HG03135 (cell line): ENCODE measurements at regions not wholly inside any gene's neighbourhood (a gene's known extent, or its start where the extent isn't known, plus 50 kb on each side); places are given as distances from the start of the nearest gene placed in this dataset.
"Not testable (repeated sequence)": the region's sequence is repeated elsewhere in the genome, so short reads cannot be mapped to it uniquely, and the experiment has no call there.

ENCODE experiments used
- ATAC-seq: cut with Tn5 transposase; IDR thresholded peaks from one replicate; pipeline ENCODE4 v1.9.1; 2021; ENCODE audit warnings: mild to moderate bottlenecking, moderate library complexity; ENCODE audit not compliant: unreplicated experiment

DNA sequence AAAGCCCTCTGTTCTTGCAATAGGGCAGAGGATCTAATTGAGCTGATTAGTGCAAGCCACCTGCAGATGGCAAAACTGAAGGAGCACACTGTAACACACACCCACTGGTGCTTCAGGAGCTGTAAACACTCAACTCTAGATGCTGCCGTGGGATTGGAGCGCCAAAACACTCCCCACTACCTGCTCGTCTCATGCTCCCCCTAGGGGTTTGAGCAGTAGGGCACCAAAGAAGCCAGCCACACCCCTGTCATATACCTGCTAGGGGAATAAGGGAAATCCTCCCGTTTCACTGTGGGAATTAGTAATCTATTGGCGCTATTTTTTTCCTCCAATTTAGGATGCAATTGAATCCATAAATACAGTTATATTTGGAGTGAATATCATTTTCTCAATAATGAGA lies 360.2 kb downstream of the GLUD2 start:
- no peak for ATAC-seq

DNA sequence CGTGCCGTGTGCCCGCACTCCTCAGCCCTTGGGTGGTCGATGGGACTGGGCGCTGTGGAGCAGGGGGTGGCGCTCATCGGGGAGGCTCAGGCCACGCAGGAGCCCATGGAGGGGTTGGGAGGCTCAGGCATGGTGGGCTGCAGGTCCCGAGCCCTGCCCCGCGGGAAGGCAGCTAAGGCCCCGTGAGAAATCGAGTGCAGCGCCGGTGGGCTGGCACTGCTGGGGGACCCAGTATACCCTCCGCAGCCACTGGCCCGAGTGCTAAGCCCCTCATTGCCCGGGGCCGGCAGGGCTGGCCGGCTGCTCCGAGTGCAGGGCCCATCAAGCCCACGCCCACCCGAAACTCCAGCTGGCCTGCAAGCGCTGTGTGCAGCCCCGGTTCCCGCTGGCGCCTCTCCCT lies 384.1 kb downstream of the GLUD2 start:
- ATAC-seq, result not testable (repeated sequence)

DNA sequence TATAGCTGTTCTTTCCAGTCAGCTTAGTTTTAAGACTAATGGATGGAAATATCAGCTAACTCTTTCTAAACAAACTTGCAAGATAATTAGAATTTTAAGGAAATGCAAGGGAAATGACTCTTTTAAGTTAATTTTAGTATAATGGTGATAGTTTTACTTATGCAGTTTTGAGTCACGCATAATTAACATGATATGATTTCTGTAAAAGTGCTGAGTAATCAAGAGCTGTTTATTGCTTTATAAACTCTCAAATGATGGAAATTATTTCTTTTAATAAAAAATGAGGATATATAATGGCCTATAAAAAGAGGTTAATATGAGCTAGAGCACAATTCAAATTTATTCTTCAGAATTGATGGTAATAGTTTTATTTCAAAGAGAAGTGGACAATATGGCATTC lies 385.9 kb downstream of the GLUD2 start:
- ATAC-seq, result no peak

DNA sequence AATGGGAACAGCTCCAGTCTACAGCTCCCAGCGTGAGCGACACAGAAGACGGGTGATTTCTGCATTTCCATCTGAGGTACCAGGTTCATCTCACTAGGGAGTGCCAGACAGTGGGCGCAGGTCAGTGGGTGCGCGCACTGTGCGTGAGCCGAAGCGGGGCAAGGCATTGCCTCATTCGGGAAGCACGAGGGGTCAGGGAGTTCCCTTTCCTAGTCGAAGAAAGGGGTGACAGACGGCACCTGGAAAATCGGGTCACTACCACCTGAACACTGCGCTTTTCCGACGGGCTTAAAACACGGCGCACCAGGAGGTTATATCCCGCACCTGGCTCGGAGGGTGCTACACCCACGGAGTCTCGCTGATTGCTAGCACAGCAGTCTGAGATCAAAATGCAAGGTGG lies 390.3 kb downstream of the GLUD2 start:
- not testable (repeated sequence) for ATAC-seq

DNA sequence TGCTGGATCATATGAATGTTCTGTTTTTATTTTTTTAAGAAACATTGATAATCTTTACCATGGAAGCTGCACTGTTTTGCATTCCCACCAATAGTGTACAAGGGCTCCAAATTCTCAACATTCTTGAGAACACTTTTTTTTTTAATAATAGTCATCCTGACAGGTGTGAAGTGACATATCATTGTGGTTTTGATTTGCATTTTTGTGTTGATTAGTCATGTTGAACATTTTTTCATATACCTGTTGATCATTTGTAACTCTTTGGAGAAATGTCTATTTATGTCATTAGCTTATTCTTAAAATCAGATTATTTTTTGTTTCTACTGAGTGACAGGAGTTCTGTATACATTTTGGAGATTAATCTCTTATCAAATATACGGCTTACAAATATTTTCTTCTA lies 408.5 kb downstream of the GLUD2 start:
- no peak for ATAC-seq

DNA sequence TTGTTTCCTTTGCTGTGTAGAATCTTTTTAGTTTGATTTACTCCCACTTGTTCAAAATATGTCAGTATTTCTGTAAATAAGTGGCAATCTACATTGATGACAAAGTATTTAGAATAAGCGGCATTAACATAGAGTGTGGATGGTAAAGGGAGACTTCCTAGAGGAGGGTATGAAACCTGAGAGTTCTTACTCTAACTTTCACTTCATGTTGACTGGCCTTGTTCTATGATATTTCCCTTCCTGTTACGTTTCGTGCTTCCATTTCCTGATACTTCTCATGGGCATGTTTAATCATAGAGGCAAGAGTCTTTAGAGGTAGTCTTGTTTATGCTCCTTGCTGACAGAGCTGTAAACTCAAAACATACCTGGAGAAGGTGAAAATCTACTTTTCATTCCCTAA lies 408.9 kb downstream of the GLUD2 start:
- ATAC-seq, result peak; percentile 82

DNA sequence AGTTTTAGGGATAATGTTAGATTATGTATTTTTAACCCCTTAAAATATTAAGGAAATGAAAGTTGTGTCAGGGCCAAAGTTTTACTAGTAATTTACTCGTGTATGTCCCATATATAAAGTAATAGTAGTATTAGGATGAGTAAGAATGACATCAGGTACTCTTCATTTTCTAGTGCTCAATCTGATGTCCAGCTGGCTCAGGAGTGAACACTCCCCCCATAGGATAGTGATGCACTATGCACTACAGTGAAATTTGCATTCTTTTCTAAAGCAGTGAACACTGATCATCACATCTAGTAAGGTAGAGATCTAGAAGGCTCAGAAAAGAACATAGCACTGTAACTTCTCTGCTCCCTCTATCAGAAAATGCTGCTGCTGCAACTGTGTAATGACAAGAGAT lies 409.7 kb downstream of the GLUD2 start:
- no peak for ATAC-seq

DNA sequence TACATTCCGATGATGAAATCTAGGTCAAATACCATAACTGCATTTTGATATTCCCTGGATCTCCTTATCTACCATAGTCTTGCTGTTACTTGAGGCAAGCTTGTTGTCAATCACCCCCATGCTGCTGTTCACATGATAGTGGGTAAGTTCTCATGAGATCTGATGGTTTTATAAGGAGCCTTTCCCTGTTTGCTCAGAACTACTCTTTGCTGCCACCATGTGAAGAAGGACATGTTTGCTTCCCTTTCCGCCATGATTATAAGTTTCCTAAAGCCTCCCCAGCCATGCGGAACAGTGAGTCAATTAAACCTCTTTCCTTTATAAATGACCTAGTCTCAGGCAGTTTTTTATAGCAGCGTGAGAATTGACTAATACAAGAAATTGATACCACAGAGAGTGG lies 432.0 kb downstream of the GLUD2 start:
- ATAC-seq, result no peak

DNA sequence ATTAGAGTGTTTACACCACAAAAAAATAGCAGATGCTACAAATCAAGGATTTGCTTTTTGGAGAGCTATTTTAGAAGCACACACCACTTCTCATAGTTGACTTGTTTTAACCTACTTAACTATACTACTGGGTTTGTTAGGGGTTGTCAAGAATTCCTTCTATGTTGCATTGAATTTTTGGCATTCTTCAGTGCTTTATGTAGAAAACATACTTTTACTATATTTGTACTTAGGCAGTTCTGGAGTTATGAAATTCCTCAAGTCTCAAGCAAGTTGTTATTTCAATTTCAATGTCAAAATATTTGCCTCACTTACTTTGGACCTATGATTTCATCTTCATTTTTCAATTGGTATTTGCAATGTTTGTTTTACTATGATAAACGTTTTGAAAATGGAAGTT lies 449.6 kb downstream of the GLUD2 start:
- no peak for ATAC-seq

DNA sequence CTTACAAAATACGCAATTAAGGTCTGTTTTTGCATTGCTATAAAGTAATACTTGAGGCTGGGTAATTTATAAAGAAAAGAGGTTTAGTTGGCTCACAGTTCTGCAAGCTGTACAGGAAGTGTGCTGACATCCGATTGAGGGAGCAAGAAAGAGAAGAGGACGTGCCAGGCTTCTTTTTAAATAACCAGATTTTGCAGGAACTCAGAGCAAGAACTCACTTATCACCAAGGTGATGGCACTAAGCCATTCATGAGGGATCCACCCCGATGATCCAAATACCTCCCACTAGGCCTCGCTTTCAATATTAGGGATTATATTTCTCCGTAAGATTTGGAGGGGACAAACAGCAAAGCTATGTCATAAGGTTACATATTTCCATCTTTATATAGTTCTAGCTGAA lies 456.7 kb downstream of the GLUD2 start:
- no peak for ATAC-seq

DNA sequence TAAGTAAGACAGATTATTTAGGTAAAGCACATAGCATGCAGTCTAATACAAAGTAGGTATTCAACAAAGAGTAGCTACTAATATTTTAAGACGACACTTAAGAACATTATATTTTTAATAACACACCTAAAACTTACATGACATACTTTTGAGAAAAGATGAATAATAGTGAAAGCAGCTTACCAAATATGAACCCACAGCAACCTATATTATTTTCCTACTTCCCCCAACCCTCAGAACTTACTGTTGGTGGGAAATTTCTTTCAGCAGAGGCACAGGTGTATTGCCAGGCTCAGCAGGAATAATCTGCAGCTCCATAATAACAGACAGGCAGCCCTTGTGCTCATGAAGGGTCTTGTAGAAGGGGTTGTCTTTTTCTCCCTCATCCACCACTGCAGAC lies 498.9 kb downstream of the GLUD2 start:
- no peak for ATAC-seq

DNA sequence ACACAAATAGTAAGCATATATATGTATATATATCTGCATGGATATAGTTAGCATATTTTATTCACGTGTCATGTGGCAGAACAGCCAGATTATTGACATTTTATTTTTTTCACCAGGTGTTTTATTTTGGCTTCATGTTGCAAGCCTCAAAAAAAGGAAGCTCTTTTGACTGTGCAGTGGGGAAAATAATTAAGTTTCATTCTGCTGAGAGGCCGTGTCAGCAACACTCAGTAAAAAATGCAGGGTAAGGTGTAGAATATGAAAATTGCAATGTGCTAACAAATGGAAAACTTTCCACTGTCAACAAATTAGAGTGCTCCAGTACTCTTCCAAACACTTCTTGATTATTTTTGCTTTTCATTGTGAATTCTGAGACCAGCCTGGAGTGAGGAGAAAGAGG lies 511.5 kb downstream of the GLUD2 start:
- ATAC-seq, result no peak

DNA sequence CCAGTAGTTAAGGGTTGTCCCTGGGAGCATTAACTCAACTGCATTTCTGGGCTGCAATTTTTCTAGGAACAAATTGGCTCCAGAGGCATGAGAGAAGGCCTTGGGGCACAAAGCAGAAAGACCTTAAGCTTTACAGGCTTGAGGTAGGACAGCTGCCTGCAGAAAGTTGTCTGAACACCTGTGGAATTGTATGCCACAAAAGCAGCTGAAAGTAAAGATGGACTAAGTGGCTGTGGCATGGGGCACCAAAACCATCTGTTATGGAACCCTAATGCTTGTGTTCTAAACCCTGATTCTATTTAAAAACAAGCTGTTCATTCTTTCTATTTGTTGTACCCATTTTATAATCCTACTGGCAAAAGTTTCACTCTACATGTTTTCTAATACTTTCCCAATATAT lies 515.2 kb downstream of the GLUD2 start:
- ATAC-seq, result no peak

DNA sequence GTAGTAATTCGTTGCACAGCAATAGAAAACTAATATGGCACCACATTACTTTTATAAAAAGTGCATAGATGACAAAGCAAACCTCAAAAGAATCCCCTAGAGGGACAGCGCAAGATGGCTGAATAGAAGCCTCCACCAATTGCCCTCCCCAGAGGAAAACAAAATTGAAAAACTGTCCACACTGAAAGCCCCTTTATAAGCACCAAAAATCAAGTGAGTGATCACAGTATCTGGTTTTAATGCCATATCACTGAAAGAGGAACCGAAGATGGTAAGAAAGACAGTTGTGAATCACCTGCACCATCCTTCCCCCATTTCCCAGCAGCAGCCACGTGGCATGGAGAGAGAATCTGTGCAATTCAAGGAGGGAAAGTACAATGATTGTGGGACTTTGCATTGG lies 522.2 kb downstream of the GLUD2 start:
- no peak for ATAC-seq

DNA sequence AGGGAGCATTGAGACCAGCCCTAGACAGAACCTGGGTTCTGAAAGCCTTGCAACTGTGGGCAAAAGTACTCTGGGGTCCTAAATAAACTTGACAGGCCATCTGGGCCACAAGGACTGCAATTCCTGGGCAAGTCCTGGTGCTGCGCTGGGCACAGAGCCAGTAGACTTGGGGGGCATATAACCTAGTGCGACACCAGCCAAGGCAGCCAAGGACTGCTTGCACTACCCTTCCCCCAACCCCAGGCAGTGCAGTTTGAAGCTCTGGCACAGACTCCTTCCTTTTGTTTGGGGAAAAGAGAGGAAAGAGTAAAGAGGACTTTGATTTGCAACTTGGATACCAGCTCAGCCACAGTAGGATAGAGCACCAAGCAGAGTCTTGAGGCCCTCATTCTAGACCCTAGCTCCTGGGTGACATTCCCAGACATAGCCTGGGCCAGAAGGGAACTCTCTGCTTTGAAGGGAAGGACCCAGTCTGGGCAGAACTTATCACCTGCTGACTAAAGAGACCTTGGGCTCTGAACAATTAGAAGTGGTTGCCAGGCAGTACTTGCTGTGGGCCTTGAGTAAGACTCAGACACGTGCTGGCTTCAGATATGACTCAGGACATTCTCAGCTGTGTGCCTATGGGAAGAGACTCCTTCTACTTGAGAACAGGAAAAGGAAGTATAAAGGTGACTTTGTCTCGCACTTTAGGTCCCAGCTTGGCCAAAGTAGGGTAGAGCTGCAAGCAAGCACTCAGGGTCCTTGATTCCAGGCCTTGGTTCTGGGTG lies 522.8 kb downstream of the GLUD2 start:
- ATAC-seq, result no peak

DNA sequence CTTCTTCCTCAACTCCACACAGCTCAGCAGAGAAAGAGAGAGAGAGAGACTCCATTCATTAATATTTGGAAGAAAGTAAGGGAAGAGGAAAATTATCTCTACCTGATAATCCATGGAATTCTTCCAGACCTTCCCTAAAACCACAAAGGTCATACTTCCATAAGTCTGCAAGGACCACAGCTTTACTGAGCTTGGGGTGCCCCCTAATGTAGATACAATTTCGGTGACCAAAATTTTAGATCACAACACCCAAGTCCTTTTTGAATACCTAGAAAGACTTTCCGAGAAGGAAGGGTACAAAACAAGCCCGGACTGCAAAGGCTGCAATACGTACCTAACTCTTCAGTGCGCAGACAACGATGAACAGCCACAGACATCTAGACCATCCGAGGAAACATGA lies 523.9 kb downstream of the GLUD2 start:
- no peak for ATAC-seq

DNA sequence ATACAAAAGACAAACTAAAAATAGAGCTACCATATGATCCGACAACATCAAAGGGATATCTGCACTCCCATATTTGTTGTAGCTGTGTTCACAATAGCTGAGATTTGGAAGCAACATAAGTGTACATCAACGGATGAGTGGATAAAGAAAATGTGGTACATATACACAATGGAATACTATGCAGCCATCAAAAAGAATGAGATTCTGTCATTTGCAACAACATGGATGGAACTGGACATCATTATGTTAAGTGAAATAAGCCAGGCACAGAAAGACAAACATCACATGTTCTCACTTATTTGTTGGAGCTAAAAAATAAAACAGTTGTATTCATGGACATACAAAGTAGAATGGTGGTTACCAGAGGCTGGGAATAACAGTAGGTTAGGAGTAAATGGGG lies 527.0 kb downstream of the GLUD2 start:
- not testable (repeated sequence) for ATAC-seq

DNA sequence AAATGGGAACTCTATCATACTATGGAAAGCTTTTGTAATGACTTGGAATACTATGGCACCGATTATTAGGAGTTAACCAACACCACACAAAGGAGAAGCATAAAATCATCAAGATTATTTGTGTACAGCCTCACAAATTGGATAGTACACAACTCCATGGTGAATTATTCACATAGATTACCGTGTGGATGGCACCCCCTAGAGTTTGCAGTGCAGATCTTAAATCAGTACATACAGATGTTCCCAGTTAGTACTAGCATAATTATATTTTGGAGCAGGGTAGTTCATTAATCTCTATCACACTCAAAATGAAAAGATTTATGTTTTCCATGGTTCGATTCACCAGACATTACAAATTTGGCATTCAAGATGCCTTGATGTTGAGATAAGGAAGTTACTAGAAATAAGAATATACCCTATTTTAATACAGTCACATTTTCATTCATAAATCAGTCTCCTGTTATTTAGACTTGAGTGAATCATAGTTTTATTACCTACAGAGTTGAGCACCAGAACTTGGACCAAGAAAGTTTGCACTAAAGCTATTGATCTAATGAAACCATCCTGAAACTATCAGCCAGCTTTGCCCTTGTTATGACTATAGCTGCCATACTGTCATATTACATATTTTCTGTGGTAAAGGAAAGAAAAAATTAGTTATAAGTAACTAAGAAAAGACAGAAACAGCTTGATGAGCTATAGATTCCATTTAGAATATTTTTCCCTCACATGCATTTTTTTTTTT lies 531.8 kb downstream of the GLUD2 start:
- ATAC-seq, result no peak

DNA sequence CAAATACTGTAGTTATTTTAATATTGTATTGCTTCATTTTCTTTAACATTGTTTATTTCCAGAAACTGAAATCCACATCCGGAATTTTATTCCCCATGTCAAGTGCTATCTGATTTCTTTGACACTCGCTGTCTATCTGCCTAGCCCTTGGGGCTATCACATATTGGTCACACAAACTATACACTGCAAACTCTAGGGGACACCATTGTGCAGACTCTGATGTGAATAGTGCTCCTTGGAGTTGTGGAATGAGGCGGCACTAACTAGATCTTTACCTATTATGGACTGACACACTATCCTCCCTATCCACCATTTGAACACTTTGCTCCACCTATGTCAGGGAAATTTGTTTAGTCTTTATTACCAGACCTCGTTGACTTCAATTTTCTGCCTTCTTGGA lies 534.5 kb downstream of the GLUD2 start:
- ATAC-seq, result no peak

DNA sequence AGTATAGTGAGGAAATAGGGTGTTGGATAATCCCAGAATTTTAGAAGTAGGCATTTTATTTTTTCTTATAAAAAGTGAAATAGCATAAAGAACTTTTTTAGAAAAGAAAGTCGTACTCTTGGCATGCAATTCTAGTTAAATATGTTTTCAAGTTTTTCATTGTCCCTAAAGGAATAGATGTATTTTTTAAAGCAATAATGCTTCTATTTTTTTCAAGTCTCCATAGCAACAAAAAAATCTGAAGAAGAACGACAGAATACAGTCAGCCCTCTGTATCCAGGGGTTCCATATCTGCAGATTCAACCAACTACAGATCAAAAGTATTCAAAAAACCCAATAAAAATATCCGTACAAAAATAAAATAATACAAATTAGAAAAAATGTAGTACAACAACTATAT lies 538.2 kb downstream of the GLUD2 start:
- no peak for ATAC-seq

DNA sequence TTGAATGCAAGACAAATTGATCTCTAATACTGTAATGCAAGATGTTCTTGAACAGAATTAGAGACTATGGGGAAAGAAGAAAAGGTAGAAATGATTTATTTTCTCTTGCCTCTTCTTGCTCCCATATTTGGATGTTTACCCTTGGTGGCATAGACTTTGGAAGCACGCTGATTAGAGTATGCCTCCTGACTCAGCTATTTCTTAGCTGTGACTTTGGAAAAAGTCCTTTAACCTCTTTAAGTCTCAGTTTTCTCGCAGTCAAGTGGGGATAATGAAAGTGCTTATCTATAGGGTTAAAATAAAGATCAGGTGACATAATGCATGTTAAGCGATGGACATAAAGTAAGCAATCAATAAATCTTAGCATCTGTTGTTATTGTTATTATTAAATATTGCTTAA lies 545.5 kb downstream of the GLUD2 start:
- no peak for ATAC-seq

DNA sequence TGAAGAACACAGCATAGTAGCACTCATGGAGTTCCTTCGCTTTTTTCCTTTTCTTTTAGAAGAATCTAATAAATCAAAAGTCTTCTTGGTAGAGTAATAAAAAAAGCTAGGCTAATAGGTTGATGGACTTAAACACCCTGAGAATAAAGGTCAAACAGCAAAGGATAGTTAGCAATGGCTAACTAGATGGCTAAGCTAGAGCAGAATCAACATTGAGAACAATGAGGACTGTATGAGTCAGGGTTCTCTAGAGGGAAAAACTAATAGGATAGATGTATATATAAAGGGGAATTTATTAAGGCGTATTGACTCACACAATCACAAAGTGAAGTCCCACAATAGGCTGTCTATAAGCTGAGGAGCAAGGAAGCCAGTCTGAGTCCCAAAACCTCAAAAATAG lies 550.9 kb downstream of the GLUD2 start:
- no peak for ATAC-seq

DNA sequence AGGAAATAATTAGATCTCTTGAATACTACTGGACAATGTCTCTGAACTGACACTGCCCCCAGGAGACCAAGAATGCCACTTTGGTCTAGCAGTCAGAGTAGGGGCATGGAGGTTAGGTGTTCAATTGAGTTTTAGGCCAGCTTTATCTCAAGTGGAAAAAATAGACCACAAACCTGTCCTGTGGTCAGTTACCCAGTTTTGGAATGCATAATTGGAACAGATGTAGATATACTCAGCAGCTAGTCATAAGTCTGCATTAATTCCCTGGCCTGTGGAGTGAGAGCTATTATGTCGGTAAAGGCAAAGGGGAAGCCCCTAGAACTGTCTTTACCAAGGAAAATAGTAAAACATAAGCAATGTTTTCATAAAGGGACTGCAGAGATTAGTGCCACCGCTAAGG lies 587.7 kb downstream of the GLUD2 start:
- no peak for ATAC-seq
